Non-pigmented ciliary epithelial cell (primary cell): ENCODE measurements at regions not wholly inside any gene's neighbourhood (a gene's known extent, or its start where the extent isn't known, plus 50 kb on each side); places are given as distances from the start of the nearest gene placed in this dataset.
"Not testable (repeated sequence)": the region's sequence is repeated elsewhere in the genome, so short reads cannot be mapped to it uniquely, and the experiment has no call there.

ENCODE experiments used
- DNase-seq: peaks from one replicate; pipeline ENCODE4 v3.0.0-alpha.2; 2010; ENCODE audit warnings: low read depth

GRCh38 chr3:153442799-153443487 is 280.9 kb downstream of the RAP2B start:
- DNase-seq, result no peak

GRCh38 chr3:153443961-153444360 is 281.9 kb downstream of the RAP2B start:
- no peak for DNase-seq

GRCh38 chr3:153445817-153446216 is 283.8 kb downstream of the RAP2B start:
- DNase-seq, result no peak

GRCh38 chr3:153448151-153448829 is 286.3 kb downstream of the RAP2B start:
- no peak for DNase-seq

GRCh38 chr3:153456833-153457545 is 295.0 kb downstream of the RAP2B start:
- DNase-seq, result no peak

- no peak for DNase-seq
These were observed 296.9 kb downstream of the RAP2B start for GRCh38 chr3:153458881-153459280.

- no peak for DNase-seq
These were observed 300.5 kb downstream of the RAP2B start for GRCh38 chr3:153462545-153462944.

GRCh38 chr3:153463895-153464294 is 301.9 kb downstream of the RAP2B start:
- no peak for DNase-seq

- no peak for DNase-seq
These were observed 307.1 kb downstream of the RAP2B start for GRCh38 chr3:153469162-153469561.

GRCh38 chr3:153484842-153485241 is 322.8 kb downstream of the RAP2B start:
- no peak for DNase-seq

- DNase-seq, result no peak
These were observed 333.4 kb downstream of the RAP2B start for GRCh38 chr3:153495422-153495821.

- no peak for DNase-seq
These were observed 340.7 kb downstream of the RAP2B start for GRCh38 chr3:153502682-153503081.

- DNase-seq, result no peak
These were observed 341.8 kb downstream of the RAP2B start for GRCh38 chr3:153503873-153504272.

GRCh38 chr3:153506205-153506604 is 344.2 kb downstream of the RAP2B start:
- DNase-seq, result not testable (repeated sequence)

- not testable (repeated sequence) for DNase-seq
These were observed 344.7 kb downstream of the RAP2B start for GRCh38 chr3:153506686-153507085.

GRCh38 chr3:153513236-153513635 is 351.2 kb downstream of the RAP2B start:
- no peak for DNase-seq

GRCh38 chr3:153528473-153528872 is 366.4 kb downstream of the RAP2B start:
- no peak for DNase-seq

GRCh38 chr3:153539263-153539662 is 377.2 kb downstream of the RAP2B start:
- DNase-seq, result no peak

- no peak for DNase-seq
These were observed 383.4 kb downstream of the RAP2B start for GRCh38 chr3:153545471-153545870.

GRCh38 chr3:153547970-153548369 is 385.9 kb downstream of the RAP2B start:
- no peak for DNase-seq

GRCh38 chr3:153549686-153550085 is 387.7 kb downstream of the RAP2B start:
- DNase-seq, result not testable (repeated sequence)

- DNase-seq, result no peak
These were observed 389.7 kb downstream of the RAP2B start for GRCh38 chr3:153551536-153552285.
